ENCODE measurements at regions not wholly inside any gene's neighbourhood (a gene's known extent, or its start where the extent isn't known, plus 50 kb on each side); places are given as distances from the start of the nearest gene placed in this dataset.

DNA sequence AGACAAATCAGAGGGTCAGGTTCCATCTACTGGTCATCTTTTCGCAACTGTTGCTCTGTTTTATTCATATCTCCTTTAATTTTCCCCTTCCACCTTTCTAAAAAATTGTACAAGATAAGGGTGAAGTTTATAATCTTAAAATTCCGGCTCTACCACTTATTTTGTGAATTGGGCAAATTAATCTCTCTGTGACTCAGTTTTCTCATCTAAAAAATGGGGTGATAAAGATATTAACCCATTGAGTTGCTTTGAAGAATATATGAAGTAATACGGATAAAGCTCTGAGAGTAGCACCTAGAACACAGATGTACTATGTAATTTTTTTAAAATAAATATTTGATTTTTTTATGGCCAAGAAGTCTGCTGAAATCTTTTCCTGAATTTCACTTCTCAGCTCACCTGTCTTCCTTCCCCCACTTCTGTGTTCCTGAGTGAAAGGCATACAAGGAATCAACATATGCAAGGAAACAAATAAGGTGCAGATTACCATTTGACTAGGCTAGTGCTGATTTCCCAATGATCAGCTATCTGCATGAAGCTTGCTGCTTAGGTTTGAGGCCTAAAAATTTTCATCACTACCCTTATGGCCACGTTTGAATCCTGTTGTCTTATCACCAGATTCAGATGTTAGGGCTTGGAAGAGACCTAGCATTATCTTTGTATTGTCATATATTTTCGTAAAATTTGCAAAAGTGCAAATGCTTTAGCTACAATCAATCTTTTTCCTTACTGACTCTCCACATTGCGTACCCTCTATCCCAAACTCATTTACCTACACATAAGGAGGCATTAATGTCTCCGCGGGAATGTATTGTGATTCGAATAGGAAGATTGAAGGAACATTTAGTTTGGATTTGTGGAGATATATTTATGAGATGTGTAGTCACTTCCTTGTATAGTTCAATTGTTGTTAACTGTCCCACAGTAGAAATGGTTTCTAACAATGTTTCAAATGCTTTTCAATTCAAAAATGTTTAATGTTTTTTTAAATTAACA is 718.3 kb upstream of the PTBP2 start:
- TF ChIP-seq, protein P1, sequence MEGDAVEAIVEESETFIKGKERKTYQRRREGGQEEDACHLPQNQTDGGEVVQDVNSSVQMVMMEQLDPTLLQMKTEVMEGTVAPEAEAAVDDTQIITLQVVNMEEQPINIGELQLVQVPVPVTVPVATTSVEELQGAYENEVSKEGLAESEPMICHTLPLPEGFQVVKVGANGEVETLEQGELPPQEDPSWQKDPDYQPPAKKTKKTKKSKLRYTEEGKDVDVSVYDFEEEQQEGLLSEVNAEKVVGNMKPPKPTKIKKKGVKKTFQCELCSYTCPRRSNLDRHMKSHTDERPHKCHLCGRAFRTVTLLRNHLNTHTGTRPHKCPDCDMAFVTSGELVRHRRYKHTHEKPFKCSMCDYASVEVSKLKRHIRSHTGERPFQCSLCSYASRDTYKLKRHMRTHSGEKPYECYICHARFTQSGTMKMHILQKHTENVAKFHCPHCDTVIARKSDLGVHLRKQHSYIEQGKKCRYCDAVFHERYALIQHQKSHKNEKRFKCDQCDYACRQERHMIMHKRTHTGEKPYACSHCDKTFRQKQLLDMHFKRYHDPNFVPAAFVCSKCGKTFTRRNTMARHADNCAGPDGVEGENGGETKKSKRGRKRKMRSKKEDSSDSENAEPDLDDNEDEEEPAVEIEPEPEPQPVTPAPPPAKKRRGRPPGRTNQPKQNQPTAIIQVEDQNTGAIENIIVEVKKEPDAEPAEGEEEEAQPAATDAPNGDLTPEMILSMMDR (conservative IDR thresholded peaks at IDR 0.05; ENCODE audit: low read length): no peak
- TF ChIP-seq EZH2phosphoT487 (IDR thresholded peaks at IDR 0.05; ENCODE audit: borderline replicate concordance, low read depth, low read length): no peak

All from OCI-LY7 (cell line).